GM13976 (cell line): ENCODE measurements at regions not wholly inside any gene's neighbourhood (a gene's known extent, or its start where the extent isn't known, plus 50 kb on each side); places are given as distances from the start of the nearest gene placed in this dataset.

ENCODE experiments used
- DNase-seq: peaks from one replicate; pipeline ENCODE4 v3.0.0; 2012; ENCODE audit warnings: low spot score
- CTCF ChIP-seq: IDR thresholded peaks from 2 replicates; pipeline ENCODE4 v1.5.1; 2012; ENCODE audit warnings: borderline replicate concordance, mild to moderate bottlenecking; ENCODE audit not compliant: insufficient read depth; ENCODE audit errors: extremely low read depth, missing control alignments, control extremely low read depth
- in situ Hi-C: fragments of 300-500 bp; cut with MboI; formaldehyde crosslinking; loops from one replicate; pipeline ENCODE4 v1.12.0; 2022; ENCODE audit warnings: low sequenced_read_pairs, mixed read lengths, inconsistent platforms; ENCODE audit not compliant: unreplicated experiment

GRCh38 chr13:74682746-74683145 is 548.5 kb upstream of the KLF12 start:
- in situ Hi-C loops: no loop called here
- no peak for DNase-seq

GRCh38 chr13:74681891-74682290 is 547.7 kb upstream of the KLF12 start:
- in situ Hi-C loops: no loop called here
- no peak for DNase-seq
- no peak for TF ChIP-seq CTCF

More at GRCh38 chr13:74682746-74683145, 548.5 kb upstream of the KLF12 start:
- TF ChIP-seq CTCF: no peak

GRCh38 chr13:74678308-74678965 is 544.2 kb upstream of the KLF12 start:
- DNase-seq: no peak
- TF ChIP-seq CTCF: no peak
- in situ Hi-C loops: no loop called here

- in situ Hi-C loops: no loop called here
- no peak for DNase-seq
- TF ChIP-seq CTCF: no peak
Observed at GRCh38 chr13:74675972-74676371, 541.8 kb upstream of the KLF12 start.

- DNase-seq: no peak
- in situ Hi-C loops: no loop called here
- TF ChIP-seq CTCF: no peak
Observed at GRCh38 chr13:74675182-74675581, 541.0 kb upstream of the KLF12 start.

GRCh38 chr13:74674720-74675119 is 540.5 kb upstream of the KLF12 start:
- in situ Hi-C loops: no loop called here
- TF ChIP-seq CTCF: no peak
- DNase-seq: no peak
